Activated T-cell treated with anti-CD3 and anti-CD28 coated beads, Interleukin-2, amount 50 U/mL, for 72 hours (primary cell): ENCODE measurements at regions not wholly inside any gene's neighbourhood (a gene's known extent, or its start where the extent isn't known, plus 50 kb on each side); places are given as distances from the start of the nearest gene placed in this dataset.

ENCODE experiments used
- ATAC-seq, 2 donors: fragments of 150-1000 bp; cut with Tn5 transposase; replicated peaks in 1 of 2; 2 replicates each; pipeline ENCODE4 v1.10.0; 2021; ENCODE audit warnings: moderate library complexity in 2 of 2, mild to moderate bottlenecking in 1 of 2
- DNase-seq, 2 donors: peaks; one replicate each; pipeline ENCODE4 v3.0.0; 2021 to 2022; ENCODE audit warnings: mixed read lengths in 1 of 2
- H3K27ac Mint-ChIP-seq: one replicate; pipeline ENCODE4 v1.8.0; 2022; ENCODE audit warnings: mild to moderate bottlenecking, moderate library complexity, mixed read lengths
- H3K27me3 Mint-ChIP-seq: one replicate; pipeline ENCODE4 v1.8.0; 2022; ENCODE audit warnings: low read depth, mixed read lengths
- H3K36me3 Mint-ChIP-seq, 2 donors: one replicate each; pipeline ENCODE4 v1.8.0; 2022; ENCODE audit warnings: mixed read lengths in 2 of 2, mild to moderate bottlenecking in 1 of 2; ENCODE audit not compliant: insufficient read depth in 2 of 2
- H3K4me1 Mint-ChIP-seq: one replicate; pipeline ENCODE4 v1.8.0; 2022; ENCODE audit warnings: low read depth, mixed read lengths
- H3K4me3 Mint-ChIP-seq, 2 donors: one replicate each; pipeline ENCODE4 v1.8.0; 2022; ENCODE audit warnings: mild to moderate bottlenecking in 2 of 2, mixed read lengths in 2 of 2, moderate library complexity in 2 of 2
- H3K9me3 Mint-ChIP-seq, 2 donors: one replicate each; pipeline ENCODE4 v1.8.0; 2022; ENCODE audit warnings: mixed read lengths in 2 of 2

DNA sequence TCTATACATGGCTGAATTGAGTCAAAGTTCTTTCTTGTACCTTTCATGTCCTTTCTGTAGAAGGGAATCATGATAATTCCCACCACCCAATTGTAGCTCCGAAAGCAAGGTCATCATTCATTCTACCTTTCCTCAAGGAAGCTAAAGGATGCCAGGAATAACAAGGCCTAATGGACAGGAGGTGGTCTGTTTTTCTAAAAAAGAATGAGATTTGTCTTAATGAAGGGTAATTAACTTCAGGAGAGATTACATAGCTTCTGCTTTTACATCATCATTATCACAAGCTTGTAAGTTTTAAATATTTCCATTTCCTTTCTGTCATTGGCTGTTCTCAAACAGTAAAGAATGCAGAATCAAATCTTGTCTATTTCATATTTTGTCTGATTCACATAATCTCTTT is 249.5 kb upstream of the SORCS1 start:
- H3K9me3 Mint-ChIP-seq = peaks cover 17 to 20% of the 10 kb centered on the region in 2 donors
- H3K4me3 Mint-ChIP-seq = no peak overlapping the region
- H3K27me3 Mint-ChIP-seq = no peaks in the 10 kb centered on the region
- H3K36me3 Mint-ChIP-seq = peaks cover 0 to 5% of the 10 kb centered on the region in 2 donors
- H3K4me1 Mint-ChIP-seq = no peaks in the 10 kb centered on the region
- no peak for ATAC-seq
- H3K27ac Mint-ChIP-seq = no peak overlapping the region
- no peak for DNase-seq

GRCh38 chr10:107409522-107409921 is 245.0 kb upstream of the SORCS1 start:
- Mint-ChIP-seq H3K4me3 (no peak overlapping the region), H3K36me3 (peaks cover 0 to 5% of the 10 kb centered on the region in 2 donors), H3K27ac (no peak overlapping the region), H3K27me3 (no peaks in the 10 kb centered on the region), H3K4me1 (no peaks in the 10 kb centered on the region), H3K9me3 (peaks cover 11 to 12% of the 10 kb centered on the region in 2 donors)
- ATAC-seq (no peak), DNase-seq (no peak)

DNA sequence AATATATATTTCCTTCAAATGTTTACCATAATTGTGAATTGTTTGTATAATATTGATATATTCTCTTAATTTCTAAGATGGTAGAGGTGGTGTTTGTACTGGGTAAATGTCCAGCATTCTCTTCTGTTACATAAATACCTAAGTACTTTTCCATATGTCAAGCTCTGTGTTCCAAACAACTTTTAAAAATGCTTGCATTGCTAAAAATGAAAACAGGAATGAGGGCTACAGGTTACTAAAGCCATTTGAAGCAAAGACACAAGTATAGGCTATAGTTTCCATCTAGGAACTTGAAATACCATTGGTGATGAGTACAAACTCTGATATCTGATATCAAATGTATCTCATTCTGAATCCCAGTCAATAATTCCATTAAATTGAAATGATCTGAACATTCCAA is 233.6 kb upstream of the SORCS1 start:
- Mint-ChIP-seq H3K36me3 (no peaks in the 10 kb centered on the region), H3K4me1 (no peaks in the 10 kb centered on the region), H3K27me3 (no peaks in the 10 kb centered on the region), H3K4me3 (no peak overlapping the region), H3K9me3 (peaks cover 2 to 14% of the 10 kb centered on the region in 2 donors), H3K27ac (no peak overlapping the region)
- DNase-seq (no peak), ATAC-seq (no peak)

DNA sequence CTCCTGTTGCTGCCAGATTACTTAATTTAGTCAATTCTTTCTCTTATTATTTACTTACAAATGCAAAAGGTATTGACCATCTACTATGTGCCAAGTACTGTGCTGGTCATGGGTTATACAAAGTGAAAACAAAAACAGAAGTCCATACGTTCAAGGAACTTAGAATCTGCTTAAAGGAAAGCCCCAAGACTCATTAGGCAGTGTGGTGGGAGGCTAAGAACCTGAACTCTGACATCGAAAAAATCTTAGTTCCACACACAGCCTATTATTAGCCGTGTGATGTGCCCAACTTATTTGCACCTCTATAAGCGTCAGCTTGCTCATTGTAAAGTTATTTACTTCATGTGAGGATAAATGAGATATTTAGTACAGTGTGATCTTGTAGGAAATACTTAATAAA is 227.4 kb upstream of the SORCS1 start:
- Mint-ChIP-seq H3K36me3 (no peaks in the 10 kb centered on the region), H3K9me3 (peaks cover 2 to 8% of the 10 kb centered on the region in 2 donors), H3K27me3 (no peaks in the 10 kb centered on the region), H3K27ac (no peak overlapping the region), H3K4me3 (no peak overlapping the region), H3K4me1 (no peaks in the 10 kb centered on the region)
- no peak for DNase-seq
- ATAC-seq = no peak

DNA sequence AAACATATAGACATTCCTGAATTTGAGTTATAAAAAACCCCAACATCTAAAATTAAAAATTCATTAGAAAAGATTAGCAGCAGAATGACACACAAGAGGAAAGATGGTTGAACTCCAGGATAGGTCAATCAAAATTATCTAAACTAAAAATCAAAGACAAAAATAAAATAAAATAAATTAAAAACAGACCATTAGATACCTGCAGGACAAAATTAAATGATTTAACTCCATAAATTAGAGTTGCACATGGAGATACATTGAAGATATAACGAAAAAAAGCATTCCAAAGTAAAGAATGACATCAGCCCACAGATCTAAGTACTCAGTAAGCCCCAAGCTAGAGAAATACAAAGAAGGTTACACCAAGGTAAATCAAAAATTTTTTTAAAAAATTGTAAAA is 226.1 kb upstream of the SORCS1 start:
- Mint-ChIP-seq H3K27ac (no peak overlapping the region), H3K9me3 (peaks cover 2 to 4% of the 10 kb centered on the region in 2 donors), H3K27me3 (no peaks in the 10 kb centered on the region), H3K4me1 (no peaks in the 10 kb centered on the region), H3K4me3 (no peak overlapping the region), H3K36me3 (no peaks in the 10 kb centered on the region)
- ATAC-seq (no peak), DNase-seq (no peak)

DNA sequence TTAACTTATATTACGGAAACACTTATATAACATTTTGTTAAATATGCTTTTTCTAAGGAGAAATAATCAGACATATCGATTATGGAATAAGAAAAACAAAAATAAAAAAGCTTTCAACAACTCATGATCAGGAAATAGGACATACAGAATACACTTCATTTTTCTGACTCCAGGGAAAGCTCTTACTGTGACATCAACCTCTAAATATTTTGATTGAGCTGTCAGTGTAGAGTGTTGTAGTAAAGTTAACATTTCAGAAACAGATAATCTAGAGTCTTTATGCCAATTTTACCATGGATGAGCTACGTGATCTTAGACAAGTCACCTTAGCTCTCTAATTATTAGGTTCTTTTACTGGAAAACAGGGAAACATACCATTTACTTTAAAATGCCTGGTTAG is 218.9 kb upstream of the SORCS1 start:
- Mint-ChIP-seq H3K36me3 (no peaks in the 10 kb centered on the region), H3K27ac (no peak overlapping the region), H3K4me1 (no peaks in the 10 kb centered on the region), H3K4me3 (no peak overlapping the region), H3K27me3 (no peaks in the 10 kb centered on the region), H3K9me3 (peaks cover 0 to 17% of the 10 kb centered on the region in 2 donors)
- DNase-seq (no peak), ATAC-seq (no peak)

DNA sequence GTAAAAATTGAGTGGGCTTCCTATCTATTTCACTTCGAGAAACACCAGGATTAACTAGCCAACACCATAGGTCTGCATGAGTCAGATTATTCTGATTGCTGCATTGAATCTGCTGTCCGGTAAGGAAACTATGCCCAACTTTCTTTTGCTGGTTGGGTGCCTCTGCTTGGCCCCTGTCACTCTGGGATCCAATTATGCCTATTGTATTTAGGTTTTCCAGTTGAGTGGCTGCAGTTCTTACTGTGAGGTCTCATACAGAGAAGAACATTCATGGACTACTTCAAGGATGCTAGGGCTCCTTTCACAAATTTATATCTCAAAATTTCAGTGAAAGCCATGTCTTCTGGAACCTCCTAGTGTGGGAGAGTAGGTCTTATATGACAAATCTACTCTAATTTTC is 215.1 kb upstream of the SORCS1 start:
- DNase-seq (no peak), ATAC-seq (no peak)
- Mint-ChIP-seq H3K36me3 (no peaks in the 10 kb centered on the region), H3K4me3 (no peak overlapping the region), H3K9me3 (peaks cover 0 to 8% of the 10 kb centered on the region in 2 donors), H3K4me1 (no peaks in the 10 kb centered on the region), H3K27me3 (no peaks in the 10 kb centered on the region), H3K27ac (no peak overlapping the region)

- no peaks in the 10 kb centered on the region for H3K36me3 Mint-ChIP-seq
- H3K27me3 Mint-ChIP-seq = no peaks in the 10 kb centered on the region
- no peak for DNase-seq
- H3K4me1 Mint-ChIP-seq = no peaks in the 10 kb centered on the region
- no peak overlapping the region for H3K4me3 Mint-ChIP-seq
- H3K27ac Mint-ChIP-seq = no peak overlapping the region
- ATAC-seq = no peak
- peaks cover 3 to 7% of the 10 kb centered on the region in 2 donors for H3K9me3 Mint-ChIP-seq
Measured at GRCh38 chr10:107371801-107372200, 207.3 kb upstream of the SORCS1 start.

GRCh38 chr10:107364872-107365271 is 200.4 kb upstream of the SORCS1 start:
- no peak for DNase-seq
- no peaks in the 10 kb centered on the region for H3K27me3 Mint-ChIP-seq

DNA sequence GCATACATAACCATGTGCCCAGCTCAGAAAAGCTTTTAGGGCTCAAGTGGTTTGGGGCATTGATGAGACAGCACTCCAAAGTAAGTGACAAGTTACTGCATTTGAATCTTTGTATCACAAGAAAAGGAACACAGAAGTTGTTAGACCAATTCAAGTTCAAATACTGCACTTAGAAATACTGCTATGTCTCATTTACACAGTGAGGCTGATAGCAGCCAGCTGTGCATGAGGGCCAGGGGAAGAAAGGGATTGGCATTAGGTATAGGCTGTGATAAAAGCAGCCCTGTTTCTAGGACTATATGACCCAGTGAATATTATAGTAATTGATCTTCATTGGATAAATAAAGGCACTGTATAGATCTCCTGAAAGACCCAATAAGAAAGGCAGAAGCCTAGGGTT is 197.8 kb upstream of the SORCS1 start:
- ATAC-seq = no peak
- H3K27me3 Mint-ChIP-seq = no peaks in the 10 kb centered on the region
- no peak overlapping the region for H3K4me3 Mint-ChIP-seq
- H3K36me3 Mint-ChIP-seq = no peaks in the 10 kb centered on the region
- H3K27ac Mint-ChIP-seq = no peak overlapping the region
- no peaks in the 10 kb centered on the region for H3K4me1 Mint-ChIP-seq
- DNase-seq = no peak
- peaks cover 6 to 12% of the 10 kb centered on the region in 2 donors for H3K9me3 Mint-ChIP-seq

More at GRCh38 chr10:107364872-107365271, 200.4 kb upstream of the SORCS1 start:
- no peaks in the 10 kb centered on the region for H3K4me1 Mint-ChIP-seq
- peaks cover 7 to 11% of the 10 kb centered on the region in 2 donors for H3K9me3 Mint-ChIP-seq
- ATAC-seq = no peak
- H3K4me3 Mint-ChIP-seq = no peak overlapping the region
- H3K27ac Mint-ChIP-seq = no peak overlapping the region
- no peaks in the 10 kb centered on the region for H3K36me3 Mint-ChIP-seq

DNA sequence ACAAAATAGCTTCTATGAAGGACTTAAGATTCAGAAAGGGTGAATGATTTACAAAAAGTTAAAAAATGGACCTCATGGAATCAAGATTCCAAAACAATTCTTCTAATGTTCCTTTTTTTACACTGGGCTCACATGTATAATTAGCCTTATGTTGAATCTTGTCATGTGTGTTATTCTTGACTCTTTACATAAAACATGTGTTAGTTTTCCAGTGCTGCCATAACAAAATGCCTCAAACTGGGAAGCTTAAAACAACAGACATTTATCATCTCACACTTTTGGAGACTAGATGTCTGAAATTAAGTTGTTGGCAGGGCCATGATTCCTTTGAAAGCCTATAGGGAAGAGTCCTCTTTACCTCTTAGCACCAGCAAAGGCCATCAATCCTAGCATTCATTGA is 192.5 kb upstream of the SORCS1 start:
- H3K9me3 Mint-ChIP-seq = peaks cover 10 to 16% of the 10 kb centered on the region in 2 donors
- H3K36me3 Mint-ChIP-seq = peaks cover 0 to 1% of the 10 kb centered on the region in 2 donors
- DNase-seq (no peak), ATAC-seq (no peak)
- no peak overlapping the region for H3K4me3 Mint-ChIP-seq
- no peak overlapping the region for H3K27ac Mint-ChIP-seq
- no peaks in the 10 kb centered on the region for H3K27me3 Mint-ChIP-seq
- H3K4me1 Mint-ChIP-seq = no peaks in the 10 kb centered on the region

DNA sequence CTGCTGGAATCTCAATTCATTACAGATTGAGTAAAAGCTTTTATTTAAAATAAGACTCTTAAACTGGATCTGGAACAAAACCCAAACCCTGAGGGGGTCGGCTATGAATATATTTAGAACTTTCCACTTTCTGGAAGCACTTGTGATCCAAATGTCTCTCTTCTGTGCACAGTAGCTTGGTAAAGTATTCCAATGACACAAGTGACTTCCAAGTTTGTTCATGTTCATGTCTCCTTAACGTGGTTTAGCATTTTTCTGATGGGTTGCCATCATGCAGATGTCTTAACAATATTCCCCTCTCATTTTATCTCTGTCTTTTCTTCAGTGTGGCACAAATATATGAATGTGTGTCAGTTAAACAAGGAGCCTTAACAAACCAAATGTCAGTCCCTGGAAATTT is 191.9 kb upstream of the SORCS1 start:
- Mint-ChIP-seq H3K36me3 (peaks cover 0 to 1% of the 10 kb centered on the region in 2 donors), H3K27me3 (no peaks in the 10 kb centered on the region), H3K9me3 (peaks cover 7 to 16% of the 10 kb centered on the region in 2 donors), H3K4me3 (no peak overlapping the region), H3K4me1 (no peaks in the 10 kb centered on the region), H3K27ac (no peak overlapping the region)
- DNase-seq = no peak
- no peak for ATAC-seq

DNA sequence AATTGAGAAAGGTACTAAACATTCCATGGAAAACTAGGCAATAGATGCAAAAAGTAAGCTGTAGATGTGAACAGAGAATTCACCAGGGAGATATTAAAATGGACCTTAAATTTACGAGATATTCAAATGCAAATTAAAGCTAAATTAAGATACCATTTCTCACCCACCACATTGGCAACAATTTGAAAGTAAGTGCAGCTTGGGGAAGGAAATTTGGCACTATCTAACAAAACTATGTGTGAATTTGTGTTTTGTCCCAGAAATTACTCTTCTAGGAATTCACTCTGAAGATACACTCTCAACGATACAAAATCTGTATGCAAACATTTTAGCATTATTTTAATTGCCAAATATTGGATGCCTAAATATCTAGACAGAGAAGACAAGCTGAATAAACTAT is 178.2 kb upstream of the SORCS1 start:
- Mint-ChIP-seq H3K27ac (no peak overlapping the region), H3K9me3 (peaks cover 5 to 6% of the 10 kb centered on the region in 2 donors), H3K4me3 (no peak overlapping the region), H3K36me3 (no peaks in the 10 kb centered on the region), H3K4me1 (no peaks in the 10 kb centered on the region), H3K27me3 (no peaks in the 10 kb centered on the region)
- DNase-seq (no peak), ATAC-seq (no peak)

DNA sequence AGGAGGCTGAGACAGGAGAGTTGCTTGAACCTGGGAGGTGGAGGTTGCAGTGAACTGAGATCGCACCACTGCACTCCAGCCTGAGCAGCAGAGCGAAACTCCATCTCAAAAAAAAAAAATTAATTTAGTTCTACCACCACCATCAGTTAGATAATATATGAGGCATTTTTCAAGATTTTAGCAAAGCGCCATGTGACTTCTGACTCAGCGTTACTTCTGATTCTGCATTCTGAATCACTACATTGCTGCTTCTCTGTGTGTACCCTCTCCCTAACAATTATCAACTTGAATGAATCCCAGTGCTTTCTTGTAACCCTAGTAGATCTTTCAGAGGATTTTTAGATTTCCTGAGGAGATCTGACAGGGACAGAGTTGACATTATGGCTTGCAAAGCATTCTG is 176.8 kb upstream of the SORCS1 start:
- no peak overlapping the region for H3K4me3 Mint-ChIP-seq
- H3K27ac Mint-ChIP-seq = no peak overlapping the region

More for the DNA sequence above, 176.8 kb upstream of the SORCS1 start:
- H3K27me3 Mint-ChIP-seq = no peaks in the 10 kb centered on the region
- no peaks in the 10 kb centered on the region for H3K4me1 Mint-ChIP-seq
- DNase-seq (no peak), ATAC-seq (no peak)
- peaks cover 5 to 6% of the 10 kb centered on the region in 2 donors for H3K9me3 Mint-ChIP-seq
- no peaks in the 10 kb centered on the region for H3K36me3 Mint-ChIP-seq
